ENCODE measurements at regions not wholly inside any gene's neighbourhood (a gene's known extent, or its start where the extent isn't known, plus 50 kb on each side); places are given as distances from the start of the nearest gene placed in this dataset.

- no peak for DNase-seq (ENCODE audit: low spot score)
These were observed 88.8 kb upstream of the CALM2 start for GRCh38 chr2:47265158-47265557.

GRCh38 chr2:47264686-47265085 is 88.4 kb upstream of the CALM2 start:
- DNase-seq (ENCODE audit: low spot score), result no peak

DNA sequence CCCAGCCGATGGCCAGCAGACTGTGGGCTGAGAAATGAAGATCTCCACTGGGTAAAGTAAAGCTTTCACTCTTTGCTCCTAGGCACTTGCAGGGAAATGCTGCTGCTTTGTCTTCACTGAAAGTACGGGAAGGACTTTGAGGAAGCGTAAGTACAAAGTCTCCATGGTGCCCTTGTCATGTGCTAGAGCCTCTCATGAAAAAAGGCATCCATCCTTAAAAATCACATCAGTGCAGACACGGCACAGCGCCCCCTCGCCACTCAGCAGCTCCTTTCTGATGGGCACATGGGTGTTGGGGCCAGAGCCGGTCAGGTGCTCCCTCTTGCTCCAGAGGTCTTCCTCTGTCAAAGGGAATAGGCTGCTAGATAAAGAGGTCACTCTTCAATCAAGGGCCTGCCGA is 87.8 kb upstream of the CALM2 start:
- no peak for DNase-seq (ENCODE audit: low spot score)

GRCh38 chr2:47262657-47263056 is 86.3 kb upstream of the CALM2 start:
- DNase-seq (ENCODE audit: low spot score), result no peak

GRCh38 chr2:47260971-47261370 is 84.7 kb upstream of the CALM2 start:
- no peak for DNase-seq (ENCODE audit: low spot score)

DNA sequence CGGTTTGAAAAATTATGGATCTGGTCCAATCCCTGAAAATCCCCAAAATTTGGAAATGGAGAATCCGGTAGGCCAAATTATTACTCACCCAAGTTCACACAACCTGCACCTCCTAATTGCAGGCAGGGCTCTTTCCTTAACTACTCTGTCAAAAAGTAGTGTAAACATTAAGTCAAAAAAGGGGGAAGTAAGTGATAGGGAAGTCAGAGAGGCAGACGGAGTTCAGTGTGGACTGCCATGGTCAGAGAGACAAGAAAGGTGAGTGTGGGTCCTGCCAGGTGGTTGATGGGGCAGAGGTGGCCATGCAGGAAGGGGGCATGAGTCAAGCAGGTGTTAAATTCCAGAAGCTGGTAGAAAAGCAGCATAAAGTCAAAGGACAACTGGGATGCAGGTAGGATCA is 83.5 kb upstream of the CALM2 start:
- no peak for DNase-seq (ENCODE audit: low spot score)

DNA sequence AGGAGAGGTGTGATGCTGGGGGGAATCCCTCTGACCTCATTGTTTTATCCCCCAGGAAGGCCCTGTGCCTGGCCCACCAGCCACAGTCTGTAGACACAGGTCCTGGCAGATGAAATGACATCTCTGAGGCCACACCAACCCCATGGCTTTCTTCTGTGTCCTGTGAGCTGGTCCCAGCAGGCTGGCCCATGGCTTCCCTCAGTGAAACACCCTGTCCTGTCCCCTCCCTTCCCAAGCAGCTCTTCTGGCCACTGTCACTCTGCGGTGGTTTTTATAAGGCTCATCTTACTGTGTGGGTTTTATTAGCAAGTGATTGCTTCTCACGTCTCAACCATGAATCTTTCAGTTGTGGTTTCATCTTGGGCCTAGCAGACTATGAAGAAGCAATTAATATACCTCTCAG is 81.6 kb upstream of the CALM2 start:
- no peak for DNase-seq (ENCODE audit: low spot score)

GRCh38 chr2:47256416-47257087 is 80.2 kb upstream of the CALM2 start:
- no peak for DNase-seq (ENCODE audit: low spot score)

- DNase-seq (ENCODE audit: low spot score), result no peak
These were observed 79.5 kb upstream of the CALM2 start for GRCh38 chr2:47255794-47256193.

DNA sequence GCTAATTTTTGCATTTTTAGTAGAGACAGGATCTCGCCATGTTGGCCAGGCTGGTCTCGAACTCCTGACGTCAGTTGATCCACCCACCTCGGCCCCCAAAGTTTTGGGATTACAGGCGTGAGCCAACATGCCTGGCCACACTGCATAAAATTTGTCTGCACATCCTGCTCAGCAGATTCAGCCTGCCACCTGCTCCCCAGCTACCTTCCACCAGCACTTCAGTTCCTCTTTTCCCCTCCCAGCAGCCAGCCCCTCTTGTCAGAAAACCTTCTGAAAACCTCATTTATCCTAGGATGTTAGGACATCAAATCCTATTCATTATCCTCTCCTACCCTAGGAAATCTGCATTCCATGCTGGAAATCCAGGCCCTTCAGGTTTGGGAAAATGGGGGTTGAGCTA is 78.2 kb upstream of the CALM2 start:
- no peak for DNase-seq (ENCODE audit: low spot score)

DNA sequence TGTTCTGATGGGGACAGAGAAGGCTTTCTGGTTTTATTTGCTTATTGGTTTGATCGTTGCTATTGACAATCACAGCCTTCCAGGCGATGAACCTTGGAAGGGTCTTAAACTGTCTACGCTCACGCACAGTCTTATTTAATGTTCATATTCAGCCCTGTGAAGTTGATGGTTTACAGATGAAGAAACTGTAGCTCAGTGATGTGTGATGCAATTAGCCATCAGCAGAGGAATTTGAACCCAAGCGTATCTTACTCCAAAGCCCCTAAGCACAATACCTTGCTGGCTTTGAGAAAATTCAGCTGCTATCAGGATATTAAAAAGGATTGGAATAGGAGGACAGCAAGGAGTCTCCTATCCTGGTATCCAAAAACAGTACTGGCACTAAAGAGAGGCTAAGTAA is 77.1 kb upstream of the CALM2 start:
- no peak for DNase-seq (ENCODE audit: low spot score)

GRCh38 chr2:47251404-47251675 is 75.0 kb upstream of the CALM2 start:
- DNase-seq (ENCODE audit: low spot score), result no peak

- peak; percentile 66 for DNase-seq (ENCODE audit: low spot score)
These were observed 74.5 kb upstream of the CALM2 start for GRCh38 chr2:47250586-47251403.

GRCh38 chr2:47249931-47250330 is 73.6 kb upstream of the CALM2 start:
- DNase-seq (ENCODE audit: low spot score), result no peak

DNA sequence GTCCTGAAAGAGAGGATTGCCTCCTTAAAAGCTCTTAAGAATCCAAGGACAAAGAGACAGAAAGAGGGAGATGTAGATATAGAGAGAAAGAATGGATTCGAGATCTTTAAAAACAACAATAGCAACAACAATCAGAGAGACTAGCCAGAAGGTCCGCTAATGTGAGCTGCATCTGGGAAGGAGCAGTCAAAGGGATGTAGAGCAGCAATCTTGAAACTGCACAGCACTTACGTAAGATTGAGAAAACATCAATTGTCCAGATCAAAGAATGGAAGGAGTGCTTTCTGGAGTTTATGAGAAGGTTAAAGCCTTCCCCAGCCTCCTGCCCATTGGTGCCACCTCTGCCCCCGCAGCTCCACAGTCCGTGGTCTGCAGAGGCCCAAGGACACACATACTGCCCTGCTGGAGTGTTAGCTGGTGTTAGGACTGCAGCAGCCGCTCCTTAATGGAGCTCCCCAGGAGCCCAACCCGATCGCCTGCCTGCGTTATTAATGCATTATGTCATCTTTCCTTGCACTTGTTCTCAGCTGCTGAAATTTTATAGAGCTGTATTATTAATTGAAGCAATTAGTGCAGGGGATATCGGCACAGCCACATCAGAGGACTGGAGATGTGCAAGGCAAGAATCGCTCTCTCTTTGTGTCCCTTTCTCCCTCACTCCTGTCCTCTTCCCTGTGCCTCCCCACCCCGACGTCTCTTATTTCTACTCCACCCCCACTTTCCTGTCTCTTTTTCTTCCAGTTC is 73.0 kb upstream of the CALM2 start:
- DNase-seq (ENCODE audit: low spot score), result no peak

DNA sequence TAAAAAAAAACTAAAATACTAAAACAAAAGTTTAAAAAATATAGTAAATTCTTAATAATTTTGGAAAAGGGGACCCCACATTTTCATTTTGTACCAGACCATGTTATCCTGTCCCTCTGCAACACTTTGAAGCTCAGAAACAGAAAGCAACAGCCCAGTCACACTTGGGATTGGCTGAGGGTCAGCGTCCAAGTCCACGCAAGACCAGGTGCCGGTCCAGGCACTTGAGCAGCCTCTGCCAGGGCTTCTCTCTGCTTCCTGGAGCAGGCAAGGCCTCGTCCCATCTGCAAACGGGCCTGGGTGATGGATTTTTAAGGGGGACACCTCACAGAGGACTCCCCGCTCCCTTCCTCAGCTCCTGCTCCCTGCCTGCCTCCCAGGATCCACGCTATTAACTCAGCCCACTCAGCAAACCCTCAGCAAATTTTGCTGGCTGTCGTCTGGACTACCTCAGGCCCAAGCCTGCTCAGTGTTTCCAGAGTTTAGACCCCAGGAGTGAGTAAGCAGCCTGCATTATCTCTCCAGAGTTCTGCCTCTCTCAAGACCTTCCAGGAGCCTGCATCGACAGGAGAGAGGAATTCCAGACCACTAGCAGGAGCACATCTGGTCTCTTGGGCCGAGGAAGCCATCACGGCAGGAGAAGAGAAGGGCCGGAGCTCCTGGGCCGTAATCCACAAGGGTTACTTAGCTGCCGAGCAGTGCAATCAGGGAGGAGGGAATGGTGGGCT is 67.4 kb upstream of the CALM2 start:
- no peak for DNase-seq (ENCODE audit: low spot score)

- DNase-seq (ENCODE audit: low spot score), result no peak
These were observed 65.4 kb upstream of the CALM2 start for GRCh38 chr2:47241715-47242114.

DNA sequence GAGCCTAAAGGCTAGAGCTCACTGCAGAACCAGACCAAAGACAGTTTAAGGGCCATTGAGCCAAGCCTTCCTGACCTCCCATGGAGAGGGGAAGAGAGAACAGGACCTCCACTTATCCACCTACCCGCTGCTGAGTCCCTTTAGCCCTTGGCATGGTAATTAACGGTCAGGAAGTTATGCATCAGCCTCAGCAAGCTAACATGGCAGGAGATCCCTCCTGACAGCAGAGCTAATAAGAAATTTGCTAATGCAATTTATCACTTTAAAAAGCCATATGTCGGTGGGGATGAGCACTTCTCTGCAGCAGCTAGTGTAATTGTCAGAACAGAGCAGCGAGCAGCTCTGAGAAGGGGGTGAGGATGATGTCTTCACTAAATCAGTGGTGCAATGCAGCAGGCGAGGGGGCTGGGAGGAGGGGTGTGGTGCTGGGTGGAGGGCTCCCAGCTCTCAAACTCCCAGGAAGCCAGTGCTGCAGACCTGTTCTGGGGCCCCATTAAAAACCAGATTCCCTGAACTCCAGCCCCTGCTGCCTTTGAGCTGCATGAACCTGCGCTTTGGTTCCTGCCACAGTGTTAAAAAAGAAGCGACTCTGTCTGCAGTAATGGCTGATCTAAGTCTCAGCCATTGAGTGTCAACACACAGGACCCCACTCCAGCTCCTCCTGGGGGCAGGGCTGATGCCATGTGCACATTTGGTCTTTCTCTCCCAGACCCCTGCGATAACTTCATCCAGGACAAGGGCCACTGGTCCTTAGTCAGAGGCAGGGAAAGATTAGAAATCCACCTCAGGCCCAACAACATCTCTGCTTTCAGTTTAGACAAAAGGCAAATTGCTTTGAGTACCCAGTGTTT is 63.0 kb upstream of the CALM2 start:
- DNase-seq (ENCODE audit: low spot score), result no peak

DNA sequence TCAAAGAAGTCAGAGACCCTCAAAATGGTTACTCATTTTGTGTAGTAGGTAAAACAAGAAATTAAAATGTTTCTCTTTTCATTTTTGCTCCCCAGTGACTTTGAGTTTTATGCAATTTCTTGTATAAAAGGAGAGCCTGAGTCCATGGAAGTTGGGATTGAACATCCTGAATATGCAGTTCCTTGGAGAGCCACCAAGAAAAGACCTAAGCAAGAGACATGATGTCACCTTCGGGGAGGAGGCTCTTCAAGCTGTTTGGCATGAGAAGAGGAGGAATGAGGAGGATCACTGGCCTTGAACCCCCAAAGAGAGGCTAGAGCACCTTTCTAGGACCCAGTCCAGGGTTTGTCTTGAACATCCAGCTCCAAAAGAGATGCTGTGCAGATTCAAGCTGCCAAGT is 62.3 kb upstream of the CALM2 start:
- no peak for DNase-seq (ENCODE audit: low spot score)

DNA sequence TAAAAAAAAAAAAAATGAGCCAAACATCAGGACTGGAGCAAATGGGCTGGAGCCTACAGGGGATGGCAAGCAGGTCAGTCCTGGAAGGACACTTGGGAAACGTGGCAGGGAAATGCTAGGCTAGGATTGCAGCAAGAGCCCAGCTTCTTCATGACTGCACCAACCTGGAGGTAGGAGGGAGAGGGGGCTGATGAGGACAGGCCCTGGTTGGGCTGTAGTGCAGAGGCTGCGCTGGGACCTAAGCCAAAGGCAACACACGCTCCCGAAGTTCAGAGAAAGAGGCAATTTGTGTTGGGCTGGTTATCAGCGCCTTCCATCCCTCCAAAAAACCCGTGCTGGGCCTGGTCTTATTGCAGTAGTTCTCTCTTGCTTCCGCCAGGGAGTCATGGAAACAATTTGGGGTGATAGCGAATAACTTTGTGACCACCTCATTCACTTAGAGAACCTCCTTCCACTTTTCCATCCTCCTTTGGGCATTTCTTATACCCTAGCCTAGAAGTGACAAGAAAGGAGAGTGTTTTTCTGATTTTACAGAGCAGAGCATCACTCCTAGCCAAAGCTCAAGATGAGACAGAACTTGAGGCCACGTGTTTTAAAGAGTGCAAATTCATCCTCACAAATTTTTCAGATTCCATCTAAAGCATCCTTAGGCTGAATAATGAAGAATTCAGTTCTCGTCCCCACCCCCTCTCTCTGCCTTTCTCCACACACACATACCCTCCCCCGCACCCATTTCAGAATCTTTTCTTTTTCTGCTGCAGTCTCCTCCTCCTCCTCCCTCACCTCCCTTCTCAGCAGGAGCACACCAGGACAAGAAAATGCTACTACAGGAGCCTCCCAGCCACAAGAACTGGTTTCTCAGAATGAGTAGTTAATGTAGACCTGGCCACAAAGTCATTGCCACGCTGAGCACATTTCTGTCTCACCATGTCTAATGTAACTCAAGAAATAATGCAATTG is 61.3 kb upstream of the CALM2 start:
- no peak for DNase-seq (ENCODE audit: low spot score)
